ENCODE measurements at regions not wholly inside any gene's neighbourhood (a gene's known extent, or its start where the extent isn't known, plus 50 kb on each side); places are given as distances from the start of the nearest gene placed in this dataset.
"Not testable (repeated sequence)": the region's sequence is repeated elsewhere in the genome, so short reads cannot be mapped to it uniquely, and the experiment has no call there.

DNA sequence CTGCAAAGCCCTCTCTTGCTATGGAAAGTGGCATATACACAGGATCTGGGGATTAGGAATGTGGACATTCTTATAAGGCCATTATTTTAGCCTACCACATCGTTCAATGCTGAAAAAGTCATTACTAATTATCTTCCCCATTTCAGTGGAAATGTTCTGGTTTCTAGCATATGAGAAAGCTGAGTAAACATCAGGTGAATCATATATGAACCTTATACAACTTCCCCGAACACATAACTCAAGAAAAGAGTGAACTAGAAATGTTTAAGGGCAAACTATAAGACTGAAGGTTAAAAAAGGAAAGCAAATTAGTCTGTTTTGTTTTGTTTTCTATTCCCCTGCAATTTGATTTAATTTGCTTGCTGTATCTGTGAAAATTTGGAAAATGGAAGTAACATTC lies 62.5 kb upstream of the SEC22B start:
- DNase-seq; H3K36me3 Mint-ChIP-seq (ENCODE audit: low read depth); POLR2A ChIA-PET; H3K9me3 Mint-ChIP-seq; H3K4me1 Mint-ChIP-seq; H3K4me3 Mint-ChIP-seq; H3K27ac Mint-ChIP-seq; H3K27me3 Mint-ChIP-seq; CTCF ChIA-PET: not testable (repeated sequence)

DNA sequence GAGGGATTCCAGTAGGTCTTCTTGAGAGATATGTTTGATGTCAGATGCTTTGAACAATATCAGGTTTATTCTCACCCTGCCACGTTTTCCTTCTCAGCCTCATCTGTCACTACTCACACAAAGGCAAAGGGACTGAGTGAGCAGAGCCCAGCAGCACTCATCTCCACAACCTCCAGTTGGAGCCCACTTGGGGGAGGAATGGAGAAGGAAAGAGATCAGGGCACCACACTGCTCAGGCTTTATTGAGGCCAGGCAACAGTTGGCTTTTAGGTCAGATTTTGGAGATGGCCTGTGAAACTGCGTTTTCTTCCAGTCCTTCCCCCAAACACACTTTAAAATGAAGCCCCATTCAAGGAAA lies 57.3 kb upstream of the SEC22B start:
- not testable (repeated sequence) for DNase-seq

DNA sequence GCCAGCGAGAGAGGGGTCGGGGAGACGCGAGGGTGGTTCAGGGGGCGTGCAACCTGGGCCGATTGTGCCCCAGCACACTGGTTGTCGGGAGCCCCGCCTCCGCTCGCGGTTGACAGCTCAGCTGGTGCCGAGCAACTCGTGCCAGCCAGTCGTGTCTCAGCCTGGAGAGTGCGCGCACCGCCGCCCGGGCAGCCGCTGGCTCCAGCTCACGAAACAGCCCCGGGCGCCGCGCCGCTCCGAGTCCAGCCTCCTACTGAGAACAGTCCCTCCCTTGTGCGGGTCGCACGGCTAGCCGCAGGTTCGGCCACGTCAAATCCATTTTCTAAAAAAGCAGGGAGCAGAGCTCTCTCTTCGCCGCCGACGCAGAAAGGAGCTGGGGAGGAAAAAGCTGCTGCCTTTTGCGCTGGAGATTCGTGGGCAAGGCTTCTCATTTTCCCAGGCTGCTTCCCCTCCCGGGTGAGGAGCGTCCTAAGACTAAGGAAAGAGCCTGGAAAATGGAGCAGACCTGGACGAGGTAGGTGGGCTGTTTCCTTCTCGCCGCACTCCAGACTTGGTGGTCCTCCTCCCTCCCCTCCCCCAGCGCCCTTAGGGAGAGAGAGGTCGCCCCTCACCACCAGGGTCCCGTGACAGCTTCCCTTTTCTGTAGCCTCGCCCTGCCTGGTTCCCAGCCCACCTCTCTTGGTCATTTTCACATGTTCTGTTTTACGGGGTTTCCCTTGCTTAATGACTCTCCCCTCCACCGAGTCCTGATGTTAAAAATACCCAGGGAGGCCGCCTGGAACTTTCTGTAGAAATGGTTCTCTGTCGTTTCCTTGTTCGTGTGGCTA lies 56.7 kb upstream of the SEC22B start:
- H3K27me3 Mint-ChIP-seq; H3K4me1 Mint-ChIP-seq; H3K36me3 Mint-ChIP-seq (ENCODE audit: low read depth); POLR2A ChIA-PET; DNase-seq; H3K4me3 Mint-ChIP-seq; CTCF ChIA-PET; H3K9me3 Mint-ChIP-seq; H3K27ac Mint-ChIP-seq: not testable (repeated sequence)

More for the DNA sequence above, 57.3 kb upstream of the SEC22B start:
- H3K9me3 Mint-ChIP-seq; H3K27me3 Mint-ChIP-seq; H3K36me3 Mint-ChIP-seq (ENCODE audit: low read depth); H3K4me1 Mint-ChIP-seq; H3K27ac Mint-ChIP-seq; CTCF ChIA-PET; POLR2A ChIA-PET; H3K4me3 Mint-ChIP-seq: not testable (repeated sequence)

DNA sequence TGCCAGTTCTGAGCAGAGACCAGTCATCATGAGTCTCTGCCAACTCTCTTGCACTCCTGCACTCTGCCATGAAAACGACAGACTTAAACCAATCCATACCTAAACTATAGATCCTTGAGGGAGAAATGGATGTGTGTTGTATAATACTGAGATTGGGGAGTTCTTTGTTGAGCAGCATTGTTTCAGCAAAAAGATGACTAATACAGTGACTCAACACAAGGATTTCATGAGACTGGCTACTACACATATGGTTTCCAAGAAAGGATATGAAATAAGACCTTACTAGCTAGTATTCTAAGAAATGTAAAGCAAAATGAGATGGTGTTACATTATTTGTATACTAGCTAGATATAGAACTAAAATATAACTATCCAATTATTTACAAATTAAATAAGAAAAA lies 53.5 kb upstream of the SEC22B start:
- H3K4me1 Mint-ChIP-seq; CTCF ChIA-PET; POLR2A ChIA-PET; H3K27ac Mint-ChIP-seq; DNase-seq; H3K9me3 Mint-ChIP-seq; H3K27me3 Mint-ChIP-seq; H3K4me3 Mint-ChIP-seq; H3K36me3 Mint-ChIP-seq (ENCODE audit: low read depth): not testable (repeated sequence)

Data from activated CD4-positive, alpha-beta memory T cell treated with anti-CD3 and anti-CD28 coated beads, Interleukin-2, amount 10 ng/mL, durations not matched to agents 7 days and 5 days (primary cell).